ENCODE measurements at regions not wholly inside any gene's neighbourhood (a gene's known extent, or its start where the extent isn't known, plus 50 kb on each side); places are given as distances from the start of the nearest gene placed in this dataset.
A peak's percentile ranks its signal among the peaks of the same experiment; 100 is the strongest.

DNA sequence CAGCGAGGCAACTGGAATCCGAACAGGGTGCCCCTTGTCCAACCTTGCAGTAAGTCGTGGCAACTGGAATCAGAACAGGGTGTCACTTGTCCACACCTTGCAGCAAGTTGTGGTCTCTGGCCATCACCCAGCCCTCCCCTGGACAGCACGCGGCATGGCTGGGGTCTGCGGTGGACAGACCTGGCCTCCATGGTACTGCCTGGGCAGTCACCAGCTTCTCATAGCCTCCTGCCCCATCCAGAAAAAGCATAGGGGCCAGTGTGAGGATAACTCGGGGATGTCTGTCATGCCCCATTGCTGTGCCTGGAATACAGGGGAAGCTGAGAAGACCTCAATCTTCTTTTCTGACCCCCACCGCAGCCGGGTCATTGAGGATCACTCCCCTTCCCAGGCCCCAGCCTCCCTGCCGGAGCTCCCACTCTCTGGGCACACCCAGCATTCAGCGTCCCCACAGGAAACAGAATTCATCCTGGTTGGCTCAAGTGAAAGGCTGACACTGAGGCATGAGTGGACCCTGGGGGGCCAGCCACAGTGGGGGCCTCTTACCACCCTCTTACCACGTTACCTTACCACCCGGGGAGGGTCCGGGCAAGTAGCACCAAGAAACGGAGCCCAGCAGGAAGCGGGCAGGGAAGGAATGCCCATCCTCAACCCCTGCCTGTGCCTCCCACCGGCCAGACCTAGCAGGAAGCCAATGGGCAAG, 68.0 kb upstream of the RAB6C start:
- DNase-seq (ENCODE audit: low spot score), result peak; percentile 61

DNA sequence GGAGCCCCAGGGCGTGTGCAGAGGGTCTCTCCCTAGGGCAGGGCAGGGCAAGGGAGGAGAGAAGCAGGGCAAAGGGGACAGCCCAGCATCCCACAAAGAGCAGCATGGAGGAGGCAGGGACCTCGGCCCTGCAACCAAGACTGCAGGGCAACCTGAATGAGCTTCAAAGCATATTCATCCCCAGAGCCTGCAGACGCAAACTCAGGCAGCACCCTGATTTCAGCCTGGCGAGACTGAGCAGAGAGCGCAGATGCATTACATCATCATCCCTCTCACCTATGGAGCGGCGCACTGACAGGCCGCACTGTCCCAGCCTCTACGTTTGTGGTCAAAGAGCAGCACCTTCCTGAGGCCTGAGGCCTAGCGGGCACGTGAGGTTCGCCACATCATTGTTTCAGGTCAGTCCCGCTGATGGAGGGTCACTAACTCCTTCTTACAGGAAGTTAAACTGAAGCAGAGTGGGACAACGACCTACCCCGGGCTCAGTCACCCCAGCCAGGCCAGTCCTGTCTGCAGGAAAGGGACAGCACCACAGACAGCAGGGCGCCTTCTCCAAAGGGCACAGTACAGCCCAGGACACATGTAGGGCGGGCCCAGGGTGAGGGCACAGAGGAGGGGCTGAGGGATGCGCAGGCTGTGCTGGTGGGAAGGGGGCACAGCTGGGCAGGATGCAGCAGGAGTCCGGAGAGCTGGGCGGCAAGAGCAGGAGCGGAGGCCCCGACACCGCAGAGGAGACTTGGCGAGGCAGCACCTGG, 67.2 kb upstream of the RAB6C start:
- peak; percentile 65 for DNase-seq (ENCODE audit: low spot score)
- H3K4me3 ChIP-seq, result no peak overlapping the region
- no peak overlapping the region for H3K27ac ChIP-seq
- no peak for TF ChIP-seq CTCF (IDR thresholded peaks at IDR 0.05)

More for the DNA sequence above, 68.0 kb upstream of the RAB6C start:
- no peak for TF ChIP-seq CTCF (IDR thresholded peaks at IDR 0.05)
- Histone ChIP-seq H3K27ac (no peak overlapping the region), H3K4me3 (no peak overlapping the region)

GRCh38 chr2:129912871-129913694, 66.4 kb upstream of the RAB6C start:
- H3K27ac ChIP-seq, result no peak overlapping the region
- DNase-seq (ENCODE audit: low spot score), result no peak
- no peak for TF ChIP-seq CTCF (IDR thresholded peaks at IDR 0.05)
- no peak overlapping the region for H3K4me3 ChIP-seq

DNA sequence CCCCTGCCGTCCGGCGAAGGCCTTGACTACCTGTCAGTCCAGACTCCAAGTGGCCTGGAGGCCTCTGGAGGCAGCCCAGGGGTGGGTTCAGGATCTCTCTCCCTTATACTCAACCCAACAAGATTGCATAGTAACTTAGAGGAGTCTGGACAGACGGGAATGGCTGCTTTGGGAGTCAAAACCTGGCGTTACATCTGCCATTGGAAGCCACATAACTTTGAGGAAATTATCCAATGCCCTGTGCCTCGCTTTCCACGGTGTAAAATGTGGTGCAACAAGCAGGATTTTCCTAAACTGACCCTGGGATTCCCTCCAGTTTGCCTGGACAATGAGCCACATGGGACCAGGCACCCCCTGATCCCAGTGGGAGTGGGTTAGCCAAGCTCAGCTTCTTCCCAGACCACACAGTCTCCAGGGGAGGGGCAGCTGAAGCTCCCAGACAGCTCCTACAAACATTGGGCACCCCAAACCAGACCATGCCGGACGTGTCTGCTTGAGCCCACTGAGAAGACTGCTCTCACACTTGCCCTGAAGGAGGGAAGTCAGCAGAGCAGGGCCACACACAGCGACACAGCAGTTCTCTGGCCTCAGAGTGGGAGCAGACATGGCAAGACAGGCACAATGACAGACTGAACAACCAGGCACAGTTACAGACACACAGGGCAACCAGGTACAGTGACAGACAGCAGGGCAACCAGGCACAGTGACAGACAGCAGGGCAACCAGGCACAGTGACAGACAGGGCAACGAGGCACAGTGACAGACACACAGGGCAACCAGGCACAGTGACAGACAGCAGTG, 65.6 kb upstream of the RAB6C start:
- no peak for DNase-seq (ENCODE audit: low spot score)
- Histone ChIP-seq H3K4me3 (no peak overlapping the region), H3K27ac (no peak overlapping the region)
- no peak for TF ChIP-seq CTCF (IDR thresholded peaks at IDR 0.05)

GRCh38 chr2:129914538-129915302, 64.7 kb upstream of the RAB6C start:
- DNase-seq (ENCODE audit: low spot score), result peak; percentile 53
- no peak overlapping the region for H3K4me3 ChIP-seq
- no peak overlapping the region for H3K27ac ChIP-seq
- TF ChIP-seq CTCF (IDR thresholded peaks at IDR 0.05), result no peak

GRCh38 chr2:129915303-129915840, 64.1 kb upstream of the RAB6C start:
- no peak for TF ChIP-seq CTCF (IDR thresholded peaks at IDR 0.05)

More at GRCh38 chr2:129915303-129915840, 64.1 kb upstream of the RAB6C start:
- Histone ChIP-seq H3K4me3 (no peak overlapping the region), H3K27ac (no peak overlapping the region)
- peak; percentile 28 for DNase-seq (ENCODE audit: low spot score)

Data from coronary artery (tissue), 2 donors.